GM19193 (cell line): ENCODE measurements at regions not wholly inside any gene's neighbourhood (a gene's known extent, or its start where the extent isn't known, plus 50 kb on each side); places are given as distances from the start of the nearest gene placed in this dataset.

Experiments used
- POLR2A ChIP-seq: IDR thresholded peaks from 4 replicates; pipeline ENCODE4 v1.6.1; 2011; ENCODE audit not compliant: insufficient read depth, insufficient read length; ENCODE audit errors: extremely low read depth

- TF ChIP-seq POLR2A, result no peak
Observed at GRCh38 chr13:104491916-104492315, 1425.7 kb upstream of the SLC10A2 start.

GRCh38 chr13:104487006-104487405, 1420.8 kb upstream of the SLC10A2 start:
- TF ChIP-seq POLR2A, result no peak

- no peak for TF ChIP-seq POLR2A
Observed at GRCh38 chr13:104485571-104485970, 1419.4 kb upstream of the SLC10A2 start.

- TF ChIP-seq POLR2A, result no peak
Observed at GRCh38 chr13:104483631-104484030, 1417.4 kb upstream of the SLC10A2 start.

DNA sequence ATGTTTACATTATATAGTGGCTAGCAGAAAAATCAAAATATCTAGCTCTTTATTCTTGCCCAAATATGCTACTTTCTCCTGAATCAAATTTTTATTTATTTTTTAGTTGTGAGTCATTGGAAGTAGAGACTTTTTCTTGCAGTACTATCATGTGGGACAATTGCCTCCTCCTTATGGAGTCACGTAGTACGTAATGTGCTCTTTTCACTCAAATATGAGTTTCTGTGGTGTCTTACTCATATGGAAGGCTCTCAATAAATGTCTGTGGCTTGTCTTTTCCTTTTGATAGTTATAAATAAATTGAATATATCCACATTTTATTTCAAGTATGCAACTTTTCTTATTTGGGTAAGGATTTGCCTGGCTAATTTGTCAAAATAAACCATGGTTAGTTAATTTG, 1411.0 kb upstream of the SLC10A2 start:
- no peak for TF ChIP-seq POLR2A

DNA sequence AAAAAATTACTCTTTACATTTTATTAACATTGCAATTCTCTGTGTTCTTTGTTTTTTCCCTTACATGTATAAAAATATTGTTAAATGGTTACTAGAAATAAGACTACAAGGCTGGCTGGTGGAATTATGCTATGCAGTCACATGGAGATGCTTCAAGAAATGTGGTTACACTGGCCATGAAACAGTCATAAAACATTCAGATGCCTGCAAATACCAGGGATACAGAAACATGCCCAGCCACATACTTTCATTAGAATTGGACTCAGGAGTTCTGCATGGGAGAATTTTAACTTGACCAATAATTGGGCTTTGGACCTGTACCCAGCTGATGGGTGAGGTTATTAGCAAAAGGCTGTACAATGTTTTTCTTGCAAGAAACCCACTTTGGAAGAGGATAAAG, 1407.7 kb upstream of the SLC10A2 start:
- no peak for TF ChIP-seq POLR2A

DNA sequence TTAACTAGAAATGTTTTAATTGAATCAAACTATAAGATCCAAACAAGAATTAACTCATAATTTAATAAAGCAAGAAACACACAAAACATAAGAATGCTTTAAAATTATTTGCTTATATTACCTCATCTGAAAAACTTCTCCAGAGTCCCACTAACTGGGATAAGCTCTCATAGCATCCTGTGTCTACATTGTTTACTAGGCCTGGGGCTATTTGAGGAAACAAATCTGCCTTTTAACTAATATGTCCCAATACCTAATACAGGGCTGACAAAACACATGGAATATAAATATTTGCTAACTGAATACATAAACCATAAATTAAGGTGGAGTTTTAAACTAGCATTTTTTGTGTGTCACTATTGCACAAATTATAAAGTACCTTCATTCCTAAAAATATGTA, 1399.8 kb upstream of the SLC10A2 start:
- TF ChIP-seq POLR2A, result no peak

GRCh38 chr13:104461049-104461448, 1394.8 kb upstream of the SLC10A2 start:
- TF ChIP-seq POLR2A, result no peak

DNA sequence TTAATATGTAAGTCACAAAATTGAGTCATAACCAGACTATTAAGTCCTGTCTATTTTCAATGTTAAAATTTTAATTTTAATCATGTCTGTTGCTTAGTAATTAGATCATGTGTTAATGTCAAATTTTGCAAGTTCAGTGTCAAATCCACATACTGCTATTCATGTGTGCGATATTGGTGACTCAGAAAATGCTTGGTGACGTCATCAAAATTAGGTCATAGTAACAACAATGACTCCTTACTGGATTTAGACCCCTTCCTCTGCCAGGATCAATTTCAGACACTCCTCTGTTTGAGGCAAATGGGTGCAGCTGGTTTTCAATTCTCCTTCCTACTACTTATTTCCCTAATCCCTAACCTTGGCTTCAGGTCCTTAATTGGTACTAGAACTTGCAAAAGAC, 1394.3 kb upstream of the SLC10A2 start:
- no peak for TF ChIP-seq POLR2A

GRCh38 chr13:104450006-104450405, 1383.8 kb upstream of the SLC10A2 start:
- TF ChIP-seq POLR2A, result no peak

DNA sequence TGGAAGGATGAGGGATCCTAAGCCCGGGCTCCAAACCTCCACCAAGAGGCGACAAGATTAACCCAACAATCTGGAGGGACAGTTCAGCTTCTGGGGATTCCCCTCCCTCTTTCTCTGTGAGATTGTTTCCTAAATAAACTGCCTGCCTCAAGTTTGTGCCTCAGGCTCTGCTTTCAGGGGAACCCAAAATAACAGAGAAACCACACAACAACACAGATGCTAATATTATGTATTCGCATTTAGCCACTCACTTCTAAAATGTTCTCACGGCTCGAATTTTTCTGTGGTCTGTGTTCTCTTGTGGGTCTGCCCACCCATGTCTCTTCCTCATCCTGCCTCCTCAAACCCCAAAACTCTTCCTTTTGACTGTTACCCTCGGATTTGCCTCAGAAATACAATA, 1381.1 kb upstream of the SLC10A2 start:
- no peak for TF ChIP-seq POLR2A

GRCh38 chr13:104442536-104442935, 1376.3 kb upstream of the SLC10A2 start:
- no peak for TF ChIP-seq POLR2A

DNA sequence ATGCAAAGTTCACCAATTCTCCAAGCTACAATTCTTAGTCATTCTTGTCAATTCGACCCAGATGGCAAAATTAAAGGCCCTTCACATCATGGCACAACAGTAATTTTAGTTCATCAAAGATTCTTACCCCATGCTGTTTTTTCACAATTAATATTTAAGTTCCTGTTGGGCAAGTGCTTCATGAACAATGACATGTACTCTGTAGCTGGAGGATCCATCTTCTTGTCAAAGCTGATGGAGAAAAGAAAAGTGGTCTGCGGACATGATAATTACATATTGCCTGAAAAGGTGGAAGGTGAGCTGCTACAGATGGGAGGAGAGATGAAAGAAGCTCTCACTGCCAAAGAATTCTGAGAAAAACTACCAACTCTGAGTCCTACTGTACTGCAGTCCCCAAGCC, 1370.3 kb upstream of the SLC10A2 start:
- TF ChIP-seq POLR2A, result no peak

DNA sequence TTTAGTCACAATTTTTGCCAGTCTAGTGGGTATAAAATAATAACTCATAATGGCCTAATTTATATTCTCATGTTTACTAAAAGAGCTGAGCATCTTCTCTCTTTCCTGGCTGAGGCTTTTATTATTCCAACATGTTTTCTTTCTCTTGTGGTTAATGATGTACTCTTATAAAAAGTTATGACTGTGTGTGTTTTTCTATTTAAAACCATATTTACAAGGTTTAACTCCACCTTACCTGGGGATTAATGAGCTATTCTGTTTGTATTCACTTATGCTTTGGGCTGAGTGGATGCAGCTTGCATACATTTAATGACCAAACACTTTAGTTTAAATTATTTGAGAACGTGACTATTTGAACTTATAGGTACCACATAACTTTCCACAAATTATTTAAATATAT, 1365.7 kb upstream of the SLC10A2 start:
- TF ChIP-seq POLR2A, result no peak

DNA sequence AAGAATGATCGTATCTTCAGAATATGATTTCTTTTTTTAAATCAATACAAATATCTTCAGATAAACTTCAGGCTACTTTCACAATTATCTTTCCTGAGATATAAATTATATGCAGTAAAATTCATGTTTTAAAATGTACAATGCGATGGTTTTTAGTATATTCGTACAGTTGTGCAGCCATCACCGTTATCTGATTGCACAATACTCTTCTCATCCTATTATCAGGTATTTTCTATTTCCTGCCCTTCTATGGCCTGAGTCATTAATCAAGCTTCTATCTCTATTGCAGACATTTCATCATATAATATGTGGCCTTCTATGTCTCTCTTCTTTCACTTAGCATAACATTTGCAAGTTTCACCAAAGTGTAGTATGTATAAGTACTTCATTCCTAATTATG, 1360.2 kb upstream of the SLC10A2 start:
- TF ChIP-seq POLR2A, result no peak

DNA sequence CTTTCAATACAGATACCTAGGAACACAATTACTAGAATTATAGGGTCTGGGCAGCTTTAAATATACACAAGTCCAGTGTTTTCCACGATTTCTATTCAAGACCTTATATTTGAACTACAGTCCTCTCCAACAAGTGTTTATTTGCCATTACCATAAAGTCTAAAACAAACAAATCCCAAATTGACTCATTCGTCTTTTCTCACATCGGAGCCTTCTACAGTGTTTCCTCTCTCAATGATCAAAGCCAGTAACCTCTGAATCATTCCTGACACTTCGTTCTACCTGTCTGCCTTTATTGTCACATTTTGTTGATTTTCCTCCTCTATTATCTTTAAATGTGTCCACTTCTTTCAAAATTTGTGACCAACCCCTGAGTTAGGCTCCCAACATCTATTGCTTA, 1356.5 kb upstream of the SLC10A2 start:
- no peak for TF ChIP-seq POLR2A

- no peak for TF ChIP-seq POLR2A
Observed at GRCh38 chr13:104416973-104417372, 1350.8 kb upstream of the SLC10A2 start.
